ENCODE measurements at regions not wholly inside any gene's neighbourhood (a gene's known extent, or its start where the extent isn't known, plus 50 kb on each side); places are given as distances from the start of the nearest gene placed in this dataset.

GRCh38 chr1:14296795-14297194, 301.7 kb upstream of the KAZN start:
- TF ChIP-seq CTCF (IDR thresholded peaks at IDR 0.05; ENCODE audit: insufficient read depth, low read length) (no peak), GABPA (IDR thresholded peaks at IDR 0.05; ENCODE audit: low read depth) (no peak), POLR2AphosphoS5 (IDR thresholded peaks at IDR 0.05; ENCODE audit: low read depth) (no peak)
